ENCODE measurements at regions not wholly inside any gene's neighbourhood (a gene's known extent, or its start where the extent isn't known, plus 50 kb on each side); places are given as distances from the start of the nearest gene placed in this dataset.
"Not testable (repeated sequence)": the region's sequence is repeated elsewhere in the genome, so short reads cannot be mapped to it uniquely, and the experiment has no call there.

GRCh38 chr17:20727201-20727600 is 147.7 kb downstream of the CDRT15L2 start:
- intact Hi-C loops (cut with micrococcal nuclease); DNase-seq; ATAC-seq: not testable (repeated sequence)

DNA sequence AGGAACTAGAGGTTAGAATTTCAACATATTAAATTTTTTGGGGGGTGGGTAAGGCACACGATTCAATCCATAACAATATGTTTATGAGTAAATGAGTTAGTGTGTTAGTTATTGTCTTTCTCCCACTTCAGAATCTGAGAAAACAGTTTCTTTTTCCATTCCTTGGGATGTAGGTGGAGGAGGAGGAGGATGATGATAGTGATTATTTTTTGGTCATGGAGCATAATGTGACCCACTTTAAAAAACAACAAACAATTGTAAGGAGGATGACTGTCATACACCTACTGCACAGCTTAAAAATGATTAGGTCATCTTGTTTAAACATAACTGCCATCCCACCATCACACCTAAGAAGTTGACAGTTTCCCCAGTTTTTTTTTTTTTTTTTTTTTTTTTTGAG is 148.7 kb downstream of the CDRT15L2 start:
- DNase-seq (no peak), ATAC-seq (no peak)
- intact Hi-C loops (cut with micrococcal nuclease) = no loop called here

DNA sequence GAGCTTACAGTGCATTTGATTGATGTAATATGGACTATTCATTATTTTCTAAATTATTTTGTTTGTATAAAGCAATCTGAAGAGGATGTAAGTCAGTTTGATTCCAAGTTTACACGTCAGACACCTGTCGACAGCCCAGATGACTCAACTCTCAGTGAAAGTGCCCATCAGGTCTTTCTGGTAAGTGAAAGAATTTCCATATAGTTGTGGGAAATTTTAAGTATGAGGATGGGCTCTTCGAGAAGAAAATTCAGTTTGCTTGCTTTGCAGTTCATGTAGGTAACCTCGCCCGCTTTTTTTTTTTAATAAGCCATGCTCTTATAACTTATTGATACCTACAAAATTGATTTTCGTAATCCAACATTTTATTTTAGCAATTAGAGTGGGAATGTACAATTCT is 151.6 kb downstream of the CDRT15L2 start:
- ATAC-seq; DNase-seq; intact Hi-C loops (cut with micrococcal nuclease): not testable (repeated sequence)

DNA sequence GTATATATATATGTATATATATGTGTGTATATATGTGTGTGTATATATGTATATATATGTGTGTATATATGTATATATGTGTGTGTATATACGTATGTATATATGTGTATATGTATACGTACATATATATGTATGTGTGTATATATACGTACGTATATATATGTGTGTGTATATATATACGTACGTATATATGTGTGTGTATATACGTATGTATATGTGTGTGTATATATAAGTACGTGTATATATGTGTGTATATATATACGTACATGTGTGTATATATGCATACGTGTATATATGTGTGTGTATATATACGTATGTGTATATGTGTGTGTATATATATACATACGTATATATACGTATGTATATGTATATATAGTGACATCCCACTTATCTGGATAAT is 154.4 kb downstream of the CDRT15L2 start:
- DNase-seq = no peak
- intact Hi-C loops (cut with micrococcal nuclease) = no loop called here
- ATAC-seq = no peak

DNA sequence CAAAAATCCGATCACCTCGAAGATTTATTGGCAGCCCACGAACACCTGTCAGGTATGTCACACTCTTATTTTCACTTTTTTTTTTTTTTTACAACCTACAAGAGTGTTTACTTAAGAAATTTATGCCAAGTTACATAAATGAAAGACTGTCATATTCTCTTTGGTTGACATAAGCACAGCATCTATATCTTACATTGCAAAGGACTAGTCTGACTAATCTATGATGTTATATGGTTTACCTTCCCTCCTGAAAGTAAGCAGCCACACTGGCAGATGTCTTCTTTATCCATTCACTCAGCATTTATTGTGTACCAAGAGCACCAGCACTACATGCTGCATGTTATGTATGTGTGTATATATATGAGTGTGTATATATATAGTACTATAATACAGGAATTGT is 156.3 kb downstream of the CDRT15L2 start:
- no peak for DNase-seq
- intact Hi-C loops (cut with micrococcal nuclease) = no loop called here
- no peak for ATAC-seq

DNA sequence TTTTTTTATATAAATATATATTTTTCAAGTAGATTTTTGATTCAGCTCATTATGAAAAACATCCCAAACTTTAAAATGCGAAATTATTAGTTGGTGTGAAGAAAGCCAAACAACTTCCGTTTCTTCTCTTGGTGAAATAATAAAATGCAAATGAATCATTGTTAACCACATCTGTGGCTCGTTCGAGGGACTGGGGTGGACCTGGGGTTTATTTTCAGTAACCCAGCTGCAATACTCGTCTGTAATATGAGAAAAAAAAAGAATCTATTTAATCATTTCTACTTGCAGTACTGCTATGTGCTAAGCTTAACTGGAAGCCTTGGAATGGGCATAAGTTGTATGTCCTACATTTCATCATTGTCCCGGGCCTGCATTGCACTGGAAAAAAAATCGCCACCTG is 158.1 kb downstream of the CDRT15L2 start:
- intact Hi-C loops (cut with micrococcal nuclease); ATAC-seq; DNase-seq: not testable (repeated sequence)

GRCh38 chr17:20771104-20771503 is 191.6 kb downstream of the CDRT15L2 start:
- no peak for DNase-seq
- intact Hi-C loops (cut with micrococcal nuclease) = no loop called here
- ATAC-seq = no peak

DNA sequence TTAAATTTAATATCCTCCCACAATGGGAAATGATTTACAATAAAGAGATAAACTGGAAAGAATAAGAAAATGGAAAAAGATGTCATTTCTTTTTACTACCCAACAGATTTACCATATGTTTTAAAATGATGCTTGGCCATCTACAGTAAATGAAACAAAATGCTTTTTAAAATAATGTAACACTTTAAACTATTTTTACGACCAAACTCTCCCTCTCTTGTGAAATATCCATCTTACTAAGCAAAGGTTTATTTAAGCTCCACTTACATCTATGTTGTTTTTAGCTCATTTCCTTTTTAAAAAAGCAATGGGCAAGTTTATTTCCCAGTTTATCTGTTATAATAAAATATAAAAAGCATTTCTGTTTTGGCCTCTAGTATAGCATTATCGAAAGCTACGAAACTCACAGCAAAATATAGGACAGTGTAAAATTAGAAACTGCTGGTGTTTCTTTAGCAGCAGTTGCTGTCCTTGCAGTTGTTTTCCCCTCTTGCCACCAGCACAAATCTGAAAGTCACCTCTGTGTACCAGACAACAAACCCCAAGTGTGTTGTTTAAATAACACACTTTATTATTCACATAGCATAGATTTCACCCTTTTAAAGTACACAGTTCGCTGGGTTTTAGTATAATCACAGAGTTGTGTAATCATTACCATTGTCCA is 195.1 kb downstream of the CDRT15L2 start:
- no peak for DNase-seq
- intact Hi-C loops (cut with micrococcal nuclease) = no loop called here
- no peak for ATAC-seq

- ATAC-seq = no peak
- no peak for DNase-seq
- intact Hi-C loops (cut with micrococcal nuclease) = no loop called here
These were observed 195.8 kb downstream of the CDRT15L2 start for GRCh38 chr17:20775331-20775730.

DNA sequence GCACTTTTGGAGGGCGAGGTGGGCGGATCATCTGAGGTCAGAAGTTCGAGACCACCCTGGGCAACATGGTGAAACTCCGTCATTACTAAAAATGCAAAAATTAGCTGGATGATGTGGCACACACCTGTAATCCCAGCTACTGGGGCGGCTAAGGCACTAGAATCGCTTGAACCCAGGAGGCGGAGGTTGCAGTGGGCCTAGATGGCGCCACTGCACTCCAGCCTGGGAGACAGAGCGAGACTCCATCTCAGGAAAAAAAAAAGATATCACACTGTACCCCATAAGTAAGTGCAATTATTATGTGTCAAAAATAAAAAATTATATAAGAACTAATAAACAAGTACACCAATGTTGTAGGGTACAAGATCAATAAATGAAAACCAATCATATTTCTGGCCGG is 200.0 kb downstream of the CDRT15L2 start:
- intact Hi-C loops (cut with micrococcal nuclease) = no loop called here
- ATAC-seq = no peak
- no peak for DNase-seq

DNA sequence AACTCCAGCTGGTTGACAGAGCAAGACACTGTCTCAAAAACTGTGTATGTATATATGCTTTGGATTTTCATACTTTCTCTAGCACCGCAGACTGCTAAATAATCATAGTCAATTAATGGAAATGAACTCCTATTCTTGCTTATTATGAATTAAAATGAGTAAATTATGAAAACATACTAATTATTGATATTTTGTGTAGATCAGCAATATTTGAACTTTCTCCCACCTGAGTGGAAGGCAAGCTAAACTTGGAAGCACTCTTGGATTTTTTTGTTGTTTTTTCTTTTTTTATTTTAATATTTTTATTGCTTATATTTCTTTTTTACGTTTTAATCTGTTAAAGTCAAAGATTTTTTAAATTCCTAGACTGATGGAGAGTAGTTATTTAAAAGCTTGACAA is 201.7 kb downstream of the CDRT15L2 start:
- intact Hi-C loops (cut with micrococcal nuclease) = no loop called here
- no peak for ATAC-seq
- DNase-seq = no peak

DNA sequence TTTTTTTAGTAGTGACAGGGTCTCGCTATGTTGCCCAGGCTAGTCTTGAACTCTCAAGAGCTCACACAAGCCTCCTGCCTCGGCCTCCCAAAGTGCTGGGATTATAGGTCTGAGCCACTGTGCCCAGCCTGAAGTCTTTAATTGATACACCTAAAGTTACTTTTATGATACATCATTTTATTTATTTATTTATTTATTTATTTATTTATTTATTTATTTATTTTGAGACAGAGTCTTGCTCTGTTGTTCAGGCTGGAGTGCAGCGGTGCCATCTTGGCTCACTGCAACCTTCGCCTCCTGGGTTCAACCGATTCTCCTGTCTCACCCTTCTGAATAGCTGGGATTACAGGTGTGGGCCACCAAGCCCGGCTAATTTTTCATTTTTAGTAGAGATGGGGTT is 202.3 kb downstream of the CDRT15L2 start:
- DNase-seq; ATAC-seq; intact Hi-C loops (cut with micrococcal nuclease): not testable (repeated sequence)

GRCh38 chr17:20783091-20783490 is 203.6 kb downstream of the CDRT15L2 start:
- DNase-seq (no peak), ATAC-seq (no peak)
- intact Hi-C loops (cut with micrococcal nuclease) = no loop called here

DNA sequence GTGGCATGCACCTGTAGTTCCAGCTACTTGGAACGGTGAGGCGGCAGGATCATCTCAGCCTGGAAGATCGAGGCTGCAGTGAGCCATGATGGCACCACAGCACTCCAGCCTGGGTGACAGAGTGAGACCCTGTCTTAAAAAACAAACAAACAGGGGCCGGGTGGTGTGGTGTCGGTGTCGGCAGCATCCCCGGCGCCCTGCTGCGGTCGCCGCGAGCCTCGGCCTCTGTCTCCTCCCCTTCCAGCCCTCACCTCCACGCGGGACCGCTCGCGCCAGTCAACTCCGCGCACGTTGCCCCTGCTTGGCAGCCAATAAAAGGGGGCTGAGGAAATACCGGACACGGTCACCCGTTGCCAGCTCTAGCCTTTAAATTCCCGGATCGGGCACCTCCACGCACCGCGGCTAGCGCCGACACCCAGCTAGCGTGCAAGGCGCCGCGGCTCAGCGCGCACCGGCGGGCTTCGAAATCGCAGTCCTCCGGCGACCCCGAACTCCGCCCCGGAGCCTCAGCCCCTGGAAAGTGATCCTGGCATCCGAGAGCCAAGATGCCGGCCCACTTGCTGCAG is 204.7 kb downstream of the CDRT15L2 start:
- ATAC-seq (no peak), DNase-seq (no peak)
- intact Hi-C loops (cut with micrococcal nuclease) = no loop called here

DNA sequence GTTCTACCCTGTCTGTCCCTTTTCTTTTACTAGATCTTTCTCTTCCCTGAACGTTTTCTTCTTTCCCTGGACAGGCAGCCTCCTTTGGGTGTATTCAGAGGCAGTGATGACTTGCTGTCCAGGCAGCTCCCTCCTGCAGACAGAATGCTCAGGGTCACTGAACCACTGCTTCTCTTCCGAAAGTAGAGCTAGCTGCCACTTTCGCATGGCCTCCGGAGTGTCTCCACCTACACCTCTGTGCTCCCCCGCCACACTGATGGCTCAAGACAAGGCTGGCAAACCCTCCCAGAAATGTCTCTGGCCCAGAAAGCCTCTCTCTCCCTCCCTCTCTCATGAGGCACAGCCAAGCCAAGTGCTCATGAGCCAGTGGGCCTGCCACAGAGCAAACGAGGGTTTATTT is 207.8 kb downstream of the CDRT15L2 start:
- ATAC-seq = no peak
- no peak for DNase-seq
- intact Hi-C loops (cut with micrococcal nuclease) = no loop called here

- intact Hi-C loops (cut with micrococcal nuclease) = no loop called here
- DNase-seq (no peak), ATAC-seq (no peak)
These were observed 212.1 kb downstream of the CDRT15L2 start for GRCh38 chr17:20791626-20792025.

- ATAC-seq; intact Hi-C loops (cut with micrococcal nuclease); DNase-seq: not testable (repeated sequence)
These were observed 215.0 kb downstream of the CDRT15L2 start for GRCh38 chr17:20794532-20794931.

DNA sequence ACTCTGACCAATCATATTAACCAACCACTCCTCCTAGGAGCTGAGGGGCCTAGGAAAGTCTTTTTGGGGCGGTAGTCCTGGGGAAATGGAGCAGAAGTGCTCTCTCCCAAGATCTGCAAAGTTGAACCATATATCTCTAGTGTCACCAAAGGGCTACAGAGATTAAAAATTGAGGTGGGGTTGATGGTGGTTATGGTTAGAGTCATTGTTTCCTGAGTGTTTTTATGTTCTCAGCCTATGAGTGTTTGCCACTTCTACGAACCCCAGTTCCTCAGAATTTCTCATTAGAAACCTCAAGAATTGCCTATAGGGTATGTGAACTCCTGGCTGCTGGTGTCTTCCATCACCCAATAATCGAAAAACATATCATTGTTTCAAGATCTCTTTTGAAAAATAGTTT is 217.8 kb downstream of the CDRT15L2 start:
- DNase-seq (no peak), ATAC-seq (no peak)
- intact Hi-C loops (cut with micrococcal nuclease) = no loop called here

- DNase-seq (no peak), ATAC-seq (no peak)
- intact Hi-C loops (cut with micrococcal nuclease) = loop anchor here (5.0 kb wide), 1 partner anchor 192 kb away; no protein-coding TSS in a partner anchor
These were observed 220.6 kb downstream of the CDRT15L2 start for GRCh38 chr17:20800146-20800545.

DNA sequence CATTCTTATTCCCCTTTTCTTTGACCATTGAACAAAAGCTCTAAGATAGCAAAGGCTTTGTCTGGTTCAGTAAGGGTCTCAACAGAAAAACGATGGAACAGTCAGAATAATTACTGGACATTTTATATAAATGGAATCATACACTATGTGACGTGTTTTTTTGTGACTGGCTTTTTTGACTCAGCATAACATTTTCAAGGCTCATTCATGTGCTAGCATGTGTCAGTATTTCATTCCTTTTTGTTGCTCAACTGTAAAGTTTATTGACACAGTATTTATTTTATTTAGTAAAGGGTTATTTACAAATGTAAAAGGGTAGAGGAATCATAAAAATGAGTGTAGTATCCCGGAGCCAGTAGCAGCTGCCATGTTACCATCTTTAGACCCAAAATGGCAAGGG is 226.2 kb downstream of the CDRT15L2 start:
- DNase-seq = no peak
- intact Hi-C loops (cut with micrococcal nuclease) = no loop called here
- no peak for ATAC-seq

GRCh38 chr17:20807566-20807965 is 228.0 kb downstream of the CDRT15L2 start:
- DNase-seq; intact Hi-C loops (cut with micrococcal nuclease); ATAC-seq: not testable (repeated sequence)

All from left ventricle myocardium superior (tissue), 1 donor.